ENCODE measurements at regions not wholly inside any gene's neighbourhood (a gene's known extent, or its start where the extent isn't known, plus 50 kb on each side); places are given as distances from the start of the nearest gene placed in this dataset.

GRCh38 chr5:68161156-68161555 is 54.4 kb upstream of the PIK3R1 start:
- H3K4me3 ChIP-seq (ENCODE audit: low read depth, low read length), result no peak overlapping the region

- no peak overlapping the region for H3K4me3 ChIP-seq (ENCODE audit: low read depth, low read length)
Observed at GRCh38 chr5:68159224-68159951, 56.2 kb upstream of the PIK3R1 start.

GRCh38 chr5:68155940-68156339 is 59.6 kb upstream of the PIK3R1 start:
- no peak overlapping the region for H3K4me3 ChIP-seq (ENCODE audit: low read depth, low read length)

GRCh38 chr5:68154119-68154857 is 61.3 kb upstream of the PIK3R1 start:
- H3K4me3 ChIP-seq (ENCODE audit: low read depth, low read length), result no peak overlapping the region

GRCh38 chr5:68151812-68152211 is 63.7 kb upstream of the PIK3R1 start:
- H3K4me3 ChIP-seq (ENCODE audit: low read depth, low read length), result no peak overlapping the region

GRCh38 chr5:68149189-68149588 is 66.4 kb upstream of the PIK3R1 start:
- no peak overlapping the region for H3K4me3 ChIP-seq (ENCODE audit: low read depth, low read length)

GRCh38 chr5:68148096-68148495 is 67.5 kb upstream of the PIK3R1 start:
- H3K4me3 ChIP-seq (ENCODE audit: low read depth, low read length), result no peak overlapping the region

GRCh38 chr5:68147659-68148058 is 67.9 kb upstream of the PIK3R1 start:
- H3K4me3 ChIP-seq (ENCODE audit: low read depth, low read length), result no peak overlapping the region

- no peak overlapping the region for H3K4me3 ChIP-seq (ENCODE audit: low read depth, low read length)
Observed at GRCh38 chr5:68141494-68141893, 74.1 kb upstream of the PIK3R1 start.

- no peak overlapping the region for H3K4me3 ChIP-seq (ENCODE audit: low read depth, low read length)
Observed at GRCh38 chr5:68140763-68141162, 74.8 kb upstream of the PIK3R1 start.

GRCh38 chr5:68139611-68140441 is 75.7 kb upstream of the PIK3R1 start:
- H3K4me3 ChIP-seq (ENCODE audit: low read depth, low read length), result no peak overlapping the region

- no peak overlapping the region for H3K4me3 ChIP-seq (ENCODE audit: low read depth, low read length)
Observed at GRCh38 chr5:68137511-68138140, 77.9 kb upstream of the PIK3R1 start.

- no peak overlapping the region for H3K4me3 ChIP-seq (ENCODE audit: low read depth, low read length)
Observed at GRCh38 chr5:68134669-68135313, 80.8 kb upstream of the PIK3R1 start.

GRCh38 chr5:68134033-68134668 is 81.4 kb upstream of the PIK3R1 start:
- H3K4me3 ChIP-seq (ENCODE audit: low read depth, low read length), result no peak overlapping the region

- no peak overlapping the region for H3K4me3 ChIP-seq (ENCODE audit: low read depth, low read length)
Observed at GRCh38 chr5:68130253-68130652, 85.3 kb upstream of the PIK3R1 start.

GRCh38 chr5:68129364-68129763 is 86.2 kb upstream of the PIK3R1 start:
- no peak overlapping the region for H3K4me3 ChIP-seq (ENCODE audit: low read depth, low read length)

- no peak overlapping the region for H3K4me3 ChIP-seq (ENCODE audit: low read depth, low read length)
Observed at GRCh38 chr5:68126886-68127285, 88.7 kb upstream of the PIK3R1 start.

GRCh38 chr5:68122439-68123328 is 92.9 kb upstream of the PIK3R1 start:
- H3K4me3 ChIP-seq (ENCODE audit: low read depth, low read length), result no peak overlapping the region

GRCh38 chr5:68116868-68117411 is 98.6 kb upstream of the PIK3R1 start:
- no peak overlapping the region for H3K4me3 ChIP-seq (ENCODE audit: low read depth, low read length)
